Spleen (tissue), 7 donors: ENCODE measurements at regions not wholly inside any gene's neighbourhood (a gene's known extent, or its start where the extent isn't known, plus 50 kb on each side); places are given as distances from the start of the nearest gene placed in this dataset.

Source experiments
- POLR2A ChIP-seq, 3 donors: fragments of 450-650 bp; IDR thresholded peaks; one replicate each; pipeline ENCODE4 v1.5.1; 2017; ENCODE audit warnings: antibody characterized with exemption in 3 of 3, mild to moderate bottlenecking in 1 of 3
- TF ChIP-seq, protein P1 (sequence below), 11 experiments: fragments of 200-600 bp in 7 of 11; fragments of 450-650 bp in 4 of 11; sonication (generic) in 4 of 11; IDR thresholded peaks in 8 of 11; conservative IDR thresholded peaks in 3 of 11; 1 replicate in 7 of 11; 2 replicates in 4 of 11; pipeline versions ENCODE4 v1.4.0 to v1.8.0; 2016 to 2021; ENCODE audit warnings: antibody characterized with exemption in 11 of 11, inconsistent platforms in 4 of 11, mild to moderate bottlenecking in 1 of 11
- donor health status: DM: no; HTN: no; CAD: no; lungs with moderate emphysema.
- donor health status: DM: no; HTN: no; CAD: no.
- donor health status: DM: no; HTN: no; CAD: no.

GRCh38 chr2:8602809-8603208 is 79.0 kb upstream of the ID2 start:
- TF ChIP-seq, protein P1, sequence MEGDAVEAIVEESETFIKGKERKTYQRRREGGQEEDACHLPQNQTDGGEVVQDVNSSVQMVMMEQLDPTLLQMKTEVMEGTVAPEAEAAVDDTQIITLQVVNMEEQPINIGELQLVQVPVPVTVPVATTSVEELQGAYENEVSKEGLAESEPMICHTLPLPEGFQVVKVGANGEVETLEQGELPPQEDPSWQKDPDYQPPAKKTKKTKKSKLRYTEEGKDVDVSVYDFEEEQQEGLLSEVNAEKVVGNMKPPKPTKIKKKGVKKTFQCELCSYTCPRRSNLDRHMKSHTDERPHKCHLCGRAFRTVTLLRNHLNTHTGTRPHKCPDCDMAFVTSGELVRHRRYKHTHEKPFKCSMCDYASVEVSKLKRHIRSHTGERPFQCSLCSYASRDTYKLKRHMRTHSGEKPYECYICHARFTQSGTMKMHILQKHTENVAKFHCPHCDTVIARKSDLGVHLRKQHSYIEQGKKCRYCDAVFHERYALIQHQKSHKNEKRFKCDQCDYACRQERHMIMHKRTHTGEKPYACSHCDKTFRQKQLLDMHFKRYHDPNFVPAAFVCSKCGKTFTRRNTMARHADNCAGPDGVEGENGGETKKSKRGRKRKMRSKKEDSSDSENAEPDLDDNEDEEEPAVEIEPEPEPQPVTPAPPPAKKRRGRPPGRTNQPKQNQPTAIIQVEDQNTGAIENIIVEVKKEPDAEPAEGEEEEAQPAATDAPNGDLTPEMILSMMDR (IDR thresholded peaks at IDR 0.05 in 8 of 11, conservative IDR thresholded peaks at IDR 0.05 in 3 of 11), result no peak
- TF ChIP-seq POLR2A (IDR thresholded peaks at IDR 0.05), result no peak
